IPS DF 4.7 (cell line): ENCODE measurements at regions not wholly inside any gene's neighbourhood (a gene's known extent, or its start where the extent isn't known, plus 50 kb on each side); places are given as distances from the start of the nearest gene placed in this dataset.

Experiments used
- DNase-seq: peaks from one replicate; pipeline ENCODE4 v3.0.0-alpha.2; 2013; ENCODE audit warnings: low spot score; ENCODE audit errors: extremely low read depth

DNA sequence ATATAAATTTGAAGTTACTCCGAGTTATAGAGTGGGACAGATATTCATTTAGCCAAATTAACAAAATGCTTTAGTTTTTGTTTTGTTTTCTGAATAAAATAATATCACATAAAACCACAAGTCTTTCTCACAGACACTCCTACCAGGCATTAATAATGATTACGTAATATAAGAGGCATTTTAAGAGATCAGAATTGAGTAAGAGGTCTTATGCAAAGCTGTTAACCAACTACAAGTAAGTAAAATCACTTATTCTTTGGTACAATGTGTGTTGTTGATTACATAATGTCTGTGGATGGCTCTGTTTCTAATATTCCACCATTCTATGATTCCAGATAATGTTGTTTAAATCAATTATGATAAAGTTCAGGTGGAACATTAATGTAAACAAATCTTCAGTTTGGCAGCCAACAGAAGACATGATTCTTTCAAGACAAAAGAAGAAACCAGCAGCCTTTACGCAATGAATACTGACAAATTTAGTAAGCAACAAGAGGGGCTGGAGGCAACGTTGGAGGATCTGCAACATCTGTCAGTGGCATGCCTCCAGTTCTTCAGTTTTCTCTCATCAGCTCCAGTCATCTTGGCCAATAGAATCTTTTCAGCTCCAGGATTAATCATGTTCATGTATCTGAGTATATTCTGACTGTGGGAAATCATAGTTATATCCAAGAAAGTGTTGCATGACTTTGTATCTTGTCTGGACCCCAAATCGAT is 403.8 kb downstream of the SLITRK5 start:
- no peak for DNase-seq

DNA sequence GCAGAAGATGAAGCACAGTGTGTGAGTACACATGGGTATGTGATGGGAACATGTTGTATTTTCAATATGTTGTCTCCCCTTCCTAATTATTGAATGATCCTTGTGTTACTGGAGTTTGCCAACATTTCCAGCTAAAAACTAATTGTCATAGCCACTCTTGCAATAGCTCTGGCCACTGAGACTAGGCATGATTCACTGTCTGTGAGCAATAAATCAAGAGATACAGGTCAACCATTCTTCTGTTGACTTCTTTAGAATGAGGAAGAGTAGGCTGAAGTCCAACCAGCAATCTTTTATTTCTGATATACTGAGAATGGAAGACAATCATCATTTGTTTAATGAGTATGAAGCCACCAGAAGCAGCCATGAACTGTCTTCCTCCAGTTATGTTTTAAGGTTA is 413.9 kb downstream of the SLITRK5 start:
- no peak for DNase-seq

DNA sequence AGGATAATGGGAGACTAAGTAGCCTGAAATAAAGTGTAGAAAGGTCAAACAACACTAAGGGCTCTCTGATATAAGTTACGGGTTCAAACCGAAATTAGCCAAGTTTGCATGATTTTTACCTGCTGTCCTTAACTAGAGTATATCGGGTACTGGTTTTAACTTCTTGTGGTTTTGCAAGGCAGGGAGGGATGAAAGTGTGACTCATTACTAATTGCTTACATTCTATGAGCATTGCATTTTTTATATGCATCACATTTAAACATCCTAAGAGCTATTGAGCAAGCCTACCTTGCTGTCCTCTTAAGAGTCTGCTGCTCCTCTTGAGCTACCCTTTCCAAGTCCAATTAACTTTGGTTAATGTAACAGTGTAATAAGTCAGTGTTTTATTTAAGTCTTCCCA is 415.4 kb downstream of the SLITRK5 start:
- no peak for DNase-seq

DNA sequence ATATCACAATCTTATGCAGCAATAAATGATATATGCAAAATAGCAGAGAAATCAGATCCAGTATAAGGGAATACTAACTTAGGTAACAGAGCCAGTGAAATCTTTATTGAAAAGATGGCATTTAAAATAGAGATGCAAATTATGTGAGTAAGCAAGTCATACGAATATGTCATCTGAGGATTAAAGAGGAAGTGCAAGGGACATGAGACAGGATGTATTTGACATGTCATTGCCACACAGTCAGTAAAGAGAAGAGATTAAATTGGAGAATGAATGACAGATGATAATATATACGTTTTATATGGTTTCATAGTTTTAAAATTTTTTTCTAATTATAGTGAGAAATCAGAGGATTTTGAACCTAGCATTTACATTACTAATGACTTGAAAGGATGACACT is 426.4 kb downstream of the SLITRK5 start:
- no peak for DNase-seq

DNA sequence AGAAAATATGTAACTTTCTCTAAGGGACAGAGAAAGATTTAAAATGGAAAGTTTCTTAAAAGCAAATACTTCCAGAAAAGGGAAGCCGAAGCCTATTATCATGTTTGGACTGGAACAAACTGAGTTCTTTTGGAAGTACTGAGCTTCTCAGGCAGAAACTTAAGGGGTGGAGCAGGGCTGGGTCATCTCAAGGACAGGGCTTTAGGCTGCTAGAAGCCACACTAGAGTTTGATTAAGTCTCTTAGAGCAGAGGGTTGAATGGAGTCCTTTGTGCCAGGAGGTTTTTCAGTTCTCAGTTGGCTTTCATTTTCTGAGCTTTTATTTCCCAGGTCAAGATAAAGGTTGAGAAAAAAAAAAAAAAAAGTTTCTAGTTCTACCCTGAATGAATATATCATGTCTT is 432.7 kb downstream of the SLITRK5 start:
- DNase-seq = no peak

DNA sequence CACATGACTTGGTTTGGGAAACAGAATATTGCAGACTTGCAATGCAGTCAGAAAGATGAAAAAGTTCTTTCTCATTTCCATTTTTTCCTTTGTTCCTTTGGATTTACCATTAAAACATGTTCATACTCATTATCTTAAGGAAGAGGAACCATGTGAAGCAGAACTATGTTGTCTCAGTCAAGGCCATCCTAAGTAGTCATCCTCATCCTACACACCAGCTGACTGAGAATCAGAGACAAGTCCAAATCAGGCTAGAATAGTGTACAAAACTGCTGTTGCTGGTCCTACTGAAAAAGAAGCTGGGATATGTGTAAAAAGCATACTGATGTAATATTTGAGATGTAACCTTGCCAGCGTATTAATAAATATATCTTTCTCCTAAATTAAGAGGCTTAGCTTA is 433.4 kb downstream of the SLITRK5 start:
- no peak for DNase-seq

DNA sequence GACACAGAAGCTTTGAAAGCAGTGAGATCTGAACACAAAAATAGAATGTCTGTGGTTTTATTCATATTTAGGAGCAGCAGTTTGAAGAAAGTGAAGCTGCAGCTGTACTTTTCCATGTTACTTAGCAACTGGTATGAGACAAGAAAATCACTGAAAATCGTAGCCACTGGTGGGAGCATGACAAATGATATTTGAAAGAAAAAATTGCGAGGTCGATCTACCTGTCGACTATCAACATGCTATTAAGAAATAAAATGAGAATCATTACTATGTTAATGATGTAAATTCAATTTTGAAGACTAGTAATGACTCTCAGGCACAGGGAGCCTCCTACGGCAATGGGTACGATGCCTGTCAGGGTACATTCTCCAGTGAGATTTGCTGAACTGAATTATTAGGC is 436.4 kb downstream of the SLITRK5 start:
- DNase-seq = no peak

DNA sequence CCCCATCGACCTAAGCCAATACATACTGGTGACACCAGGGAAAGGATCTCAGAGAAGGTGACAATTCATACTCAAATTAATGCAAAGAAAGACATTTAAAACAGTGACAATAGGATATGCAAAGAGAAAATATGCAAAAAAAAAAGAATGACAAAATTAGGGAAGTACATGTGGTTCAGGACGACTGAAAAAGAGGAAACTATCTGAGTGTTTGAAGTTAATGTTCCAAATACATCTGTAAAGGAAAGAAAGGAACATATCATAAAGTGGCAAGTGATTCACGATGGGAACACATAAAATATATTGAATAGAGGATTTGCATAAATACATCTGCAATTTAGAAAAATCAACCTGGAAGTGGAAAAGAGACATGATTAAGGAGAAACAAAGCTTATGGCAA is 441.4 kb downstream of the SLITRK5 start:
- no peak for DNase-seq

DNA sequence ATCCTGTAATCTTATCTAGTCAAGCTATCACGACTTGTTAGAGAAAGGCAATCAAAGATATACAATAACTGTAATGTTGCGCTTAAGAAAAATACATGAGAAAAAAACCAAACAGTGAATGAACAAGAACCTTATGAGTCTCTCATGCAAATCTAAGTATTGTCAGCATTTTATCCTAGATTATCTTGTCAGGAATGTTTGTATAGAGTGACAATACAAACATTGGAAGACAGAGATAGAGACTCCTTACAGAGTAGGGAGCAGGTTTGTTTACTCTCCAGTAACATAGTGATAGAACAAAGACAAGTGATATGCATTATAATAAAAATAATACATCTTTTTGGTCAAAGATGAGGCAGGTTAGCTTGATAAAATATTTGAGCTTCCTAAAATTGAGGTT is 444.8 kb downstream of the SLITRK5 start:
- DNase-seq = no peak

DNA sequence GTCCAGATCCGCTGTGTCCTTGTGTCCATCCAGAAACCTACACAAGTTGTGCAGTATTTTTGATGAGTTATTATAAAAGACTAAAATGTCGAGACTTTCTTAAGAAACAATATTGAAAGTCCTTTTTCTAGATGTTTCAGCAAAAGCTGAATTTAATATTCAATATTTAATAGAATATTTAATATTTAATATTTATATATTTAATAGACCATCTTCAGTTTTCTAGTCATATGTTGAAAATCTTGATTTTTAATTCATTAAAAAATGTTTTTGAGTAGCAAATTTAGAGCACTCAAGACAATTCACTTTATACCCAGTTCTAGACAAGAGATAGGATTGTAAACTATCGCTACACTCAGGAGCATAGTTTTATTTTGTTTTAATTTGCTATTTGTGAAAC is 447.8 kb downstream of the SLITRK5 start:
- no peak for DNase-seq

DNA sequence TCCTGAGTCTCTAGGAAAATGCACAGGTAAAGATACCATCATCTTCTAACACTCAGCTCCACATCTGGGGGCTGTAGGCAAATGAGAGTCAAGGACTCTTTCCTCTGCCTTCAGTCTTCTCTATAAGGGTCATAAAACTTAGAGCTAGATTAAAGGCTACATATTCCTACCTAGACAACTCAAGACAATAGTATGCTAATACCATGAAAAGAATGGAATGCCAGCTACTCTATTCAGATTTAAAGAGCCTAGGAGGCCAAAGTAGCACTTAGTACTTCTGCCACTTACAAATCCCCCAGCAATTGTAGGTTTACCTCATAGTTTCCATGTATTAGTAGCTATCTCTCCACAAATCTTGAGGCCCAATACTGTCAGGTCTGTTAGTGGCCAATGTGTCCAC is 453.0 kb downstream of the SLITRK5 start:
- peak; percentile 3 for DNase-seq

DNA sequence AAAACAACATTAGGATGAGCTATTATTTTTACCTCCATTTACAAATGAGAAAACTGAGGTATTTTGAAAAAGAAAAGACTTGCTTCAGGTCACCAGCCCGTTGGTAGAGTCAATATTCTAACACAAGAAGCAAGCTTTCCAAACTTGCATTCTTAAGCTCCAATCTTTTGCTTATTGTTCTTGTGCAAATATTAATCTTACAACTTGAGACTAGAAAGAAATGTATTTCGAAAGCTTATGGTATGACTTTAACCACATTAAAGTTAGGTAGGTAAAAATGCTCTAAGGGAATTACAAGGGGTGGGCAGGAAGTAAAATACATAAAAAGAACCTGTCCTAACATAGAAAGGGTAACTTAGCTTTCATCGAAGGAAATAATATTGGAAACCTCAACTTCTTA is 453.9 kb downstream of the SLITRK5 start:
- DNase-seq = no peak

DNA sequence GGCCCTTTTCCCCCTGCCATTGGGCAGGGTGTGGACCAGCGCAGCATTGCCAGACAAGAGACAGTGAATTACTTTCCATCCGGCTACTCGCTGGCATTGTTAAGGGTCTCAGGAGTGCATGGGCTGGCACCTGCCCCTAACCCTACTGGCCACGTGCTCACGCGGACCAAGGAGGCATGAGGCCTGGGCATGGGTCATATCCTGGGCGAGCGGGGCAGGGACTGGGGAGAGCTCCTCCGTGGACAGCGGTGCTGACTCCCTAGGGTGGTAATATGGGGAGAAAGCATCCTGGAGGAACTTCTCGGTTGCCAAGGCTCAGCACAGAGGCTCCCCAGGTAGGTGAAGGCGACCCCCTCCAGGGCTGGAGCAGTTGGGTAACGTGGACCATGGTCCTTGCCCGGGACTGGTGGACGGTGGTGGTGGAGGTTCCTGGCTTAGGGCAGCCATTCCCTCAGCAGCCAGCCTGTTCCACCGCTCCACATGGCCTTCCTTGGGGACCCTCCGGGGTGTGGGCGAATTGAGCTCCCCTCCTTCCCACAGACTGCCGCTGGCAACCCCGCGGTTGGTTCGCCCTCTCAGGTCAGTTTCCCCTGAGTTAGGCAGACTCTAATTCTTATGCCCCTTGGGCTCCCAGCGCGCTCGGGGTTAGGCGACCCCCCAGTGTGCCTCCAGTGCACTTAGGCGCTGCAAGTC is 465.1 kb downstream of the SLITRK5 start:
- no peak for DNase-seq

DNA sequence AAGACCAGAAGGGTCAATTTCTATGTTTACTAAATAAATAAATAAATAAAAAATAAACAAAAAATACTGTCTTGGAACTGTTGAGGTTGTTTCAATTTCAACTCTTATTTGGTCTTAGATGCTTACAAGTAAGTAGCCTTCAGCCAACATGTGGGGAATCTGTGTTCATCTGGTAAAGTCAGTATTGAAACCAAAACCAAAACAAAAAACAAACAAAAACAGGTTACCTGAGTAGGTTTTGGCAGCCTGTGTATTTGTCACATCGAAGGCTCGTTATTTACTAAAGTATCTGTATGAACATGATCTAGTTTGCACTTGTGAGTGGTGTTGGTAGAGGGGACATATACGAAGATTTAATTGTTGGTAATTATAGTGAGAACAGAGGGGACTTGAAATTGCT is 471.5 kb downstream of the SLITRK5 start:
- DNase-seq = no peak

DNA sequence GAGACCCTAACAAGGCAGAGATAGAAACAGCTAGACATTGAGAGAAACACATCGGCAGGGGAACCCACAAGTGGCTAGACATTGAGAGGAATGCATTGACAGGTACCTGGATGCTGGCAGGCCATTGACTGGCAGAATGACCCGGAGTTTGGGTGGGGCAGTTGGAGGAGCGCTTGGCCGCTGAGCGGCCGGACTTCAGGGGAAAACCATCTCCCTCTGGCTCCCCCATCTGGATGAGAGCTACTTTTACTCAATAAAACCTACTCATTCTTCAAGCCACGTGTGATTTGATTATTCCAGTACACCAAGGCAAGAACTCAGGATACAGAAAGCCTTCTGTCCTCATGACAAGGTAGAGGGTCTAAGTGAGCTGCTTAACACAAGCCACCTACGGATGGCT is 473.4 kb downstream of the SLITRK5 start:
- no peak for DNase-seq

DNA sequence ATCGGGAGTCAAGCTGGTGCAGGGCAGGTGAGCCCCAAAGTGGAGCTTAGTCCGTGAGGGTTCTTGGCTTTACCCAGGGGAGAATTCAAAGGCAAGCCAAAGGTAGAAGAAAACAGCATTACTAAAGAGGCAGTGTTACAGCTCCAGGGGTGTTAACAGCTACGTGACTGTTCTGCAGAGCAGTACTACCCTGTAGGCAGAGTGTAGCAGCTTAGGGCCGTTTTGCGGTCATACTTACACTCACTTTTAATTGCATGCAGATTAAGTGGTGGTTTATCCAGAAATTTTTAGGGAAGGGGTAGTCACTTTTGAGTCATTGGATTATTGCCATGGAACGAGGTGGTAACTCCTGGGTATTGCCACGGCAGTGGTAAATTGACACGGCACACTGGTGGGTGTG is 482.2 kb downstream of the SLITRK5 start:
- DNase-seq = no peak

DNA sequence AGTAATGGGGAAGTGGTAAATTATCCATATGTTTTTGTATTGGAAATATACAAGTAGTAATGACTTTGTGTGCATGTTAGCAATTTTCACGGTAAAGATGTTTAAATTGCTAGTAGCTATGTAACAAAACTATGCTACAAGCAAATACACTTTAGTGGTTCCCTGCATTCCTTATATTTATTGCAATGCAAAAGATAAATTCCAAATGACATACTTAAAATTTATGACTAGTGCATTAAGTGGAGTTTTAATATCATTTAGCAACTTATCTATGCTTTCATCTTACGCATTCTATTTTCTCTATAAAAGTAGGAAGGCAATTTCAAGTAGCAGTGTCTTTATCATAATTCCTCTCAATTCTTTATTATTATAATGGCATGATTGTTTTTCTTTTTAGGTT is 482.8 kb downstream of the SLITRK5 start:
- no peak for DNase-seq

DNA sequence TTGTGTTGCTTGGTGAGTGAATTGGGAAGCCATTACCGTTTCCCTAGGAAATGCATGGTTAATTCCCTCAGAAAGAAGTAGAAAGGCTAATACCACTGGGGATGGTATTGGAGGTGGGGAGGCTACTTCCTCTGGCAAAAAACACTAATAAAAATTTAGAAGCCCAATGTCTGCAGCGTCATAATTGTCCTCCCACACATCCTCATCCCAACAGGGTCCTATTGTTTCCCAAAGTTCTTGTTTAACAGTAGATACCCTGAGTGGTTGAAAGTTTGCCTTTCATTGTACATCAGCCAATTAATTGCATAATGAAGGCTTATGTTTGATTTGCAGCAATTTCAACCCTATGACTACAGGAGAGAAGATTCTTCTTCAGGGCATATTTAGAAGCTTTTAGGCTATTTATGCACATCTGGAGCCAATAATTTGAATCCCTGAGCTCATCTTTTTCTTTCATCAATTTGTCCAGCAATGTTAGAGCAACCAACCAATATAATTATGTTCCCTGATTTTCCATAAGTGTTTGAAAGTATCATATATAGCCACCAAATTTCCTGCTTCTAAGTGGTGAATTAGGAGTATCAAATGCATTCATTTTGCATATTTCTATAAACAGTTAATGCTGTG is 491.0 kb downstream of the SLITRK5 start:
- DNase-seq = no peak

DNA sequence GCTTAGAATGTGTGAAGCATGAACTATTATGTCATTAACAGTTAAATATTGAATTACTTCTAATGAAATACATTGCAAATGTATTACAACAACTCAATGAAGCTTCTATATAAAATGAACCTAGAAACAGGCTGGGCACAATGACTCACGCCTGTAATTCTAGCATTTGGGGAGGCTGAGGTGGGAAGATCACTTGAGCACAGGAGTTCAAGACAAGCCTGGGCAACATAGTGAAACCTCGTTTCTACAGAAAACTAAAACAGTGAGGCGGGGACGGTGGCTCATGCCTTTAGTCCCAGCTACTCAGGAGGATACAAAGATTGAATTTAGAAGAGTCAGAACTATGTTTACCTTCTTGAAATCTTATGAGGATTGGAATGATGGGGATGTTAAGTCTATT is 505.1 kb downstream of the SLITRK5 start:
- no peak for DNase-seq

DNA sequence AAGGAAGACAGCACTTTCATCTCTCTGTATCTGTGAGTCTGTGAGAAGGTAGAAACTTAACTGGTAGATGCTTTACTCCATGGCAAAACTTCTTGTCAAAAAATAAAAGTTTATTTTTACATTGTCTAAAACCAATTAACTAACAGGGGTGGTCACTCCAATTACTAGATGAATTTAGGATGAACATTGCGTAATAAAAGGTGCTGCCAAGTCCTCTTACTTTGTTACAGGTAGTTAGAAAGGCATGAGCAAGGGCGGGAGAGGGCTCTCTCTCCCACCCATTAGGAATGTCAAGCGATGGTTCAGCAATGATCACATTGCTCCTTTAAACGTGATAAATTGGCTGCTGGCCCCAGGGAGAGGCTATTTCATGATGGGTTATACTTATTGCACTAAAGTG is 512.3 kb downstream of the SLITRK5 start:
- no peak for DNase-seq

DNA sequence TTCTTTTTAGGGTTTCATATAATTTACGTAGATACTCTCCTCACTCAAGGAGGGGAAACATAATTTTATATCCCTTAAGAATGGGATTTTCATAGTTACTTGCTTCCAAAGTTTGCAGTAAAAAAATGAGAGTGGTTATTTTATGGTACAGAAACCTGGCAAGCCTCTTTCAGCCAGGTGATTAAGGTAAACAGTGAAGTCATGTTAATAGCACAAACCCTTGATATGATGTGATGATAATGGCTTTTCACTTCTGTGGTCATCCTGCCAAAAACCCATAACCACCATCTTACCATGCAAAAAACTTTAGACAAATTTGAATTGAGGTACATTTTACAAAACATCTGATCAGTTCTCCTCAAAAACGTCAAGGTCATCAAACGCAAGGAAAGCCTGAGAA is 517.8 kb downstream of the SLITRK5 start:
- DNase-seq = no peak

DNA sequence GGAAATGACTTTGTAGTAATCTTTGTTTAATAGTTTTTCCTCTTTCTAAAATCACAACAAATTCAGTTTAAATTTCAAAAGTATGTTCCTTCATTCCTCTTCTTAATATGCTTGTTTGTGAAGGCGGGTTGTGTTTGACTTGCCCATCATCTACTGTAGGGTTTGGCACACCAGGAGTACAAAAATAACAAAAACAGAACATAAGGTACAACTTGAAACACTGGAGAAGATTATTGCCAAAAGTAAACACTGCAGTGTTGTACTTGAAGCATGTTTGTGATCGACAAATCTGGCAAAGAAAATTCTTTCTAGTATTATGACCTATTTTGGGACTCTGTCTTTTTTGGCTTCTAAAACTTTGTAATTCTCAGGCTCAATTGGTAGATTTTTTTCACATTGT is 518.6 kb downstream of the SLITRK5 start:
- no peak for DNase-seq

DNA sequence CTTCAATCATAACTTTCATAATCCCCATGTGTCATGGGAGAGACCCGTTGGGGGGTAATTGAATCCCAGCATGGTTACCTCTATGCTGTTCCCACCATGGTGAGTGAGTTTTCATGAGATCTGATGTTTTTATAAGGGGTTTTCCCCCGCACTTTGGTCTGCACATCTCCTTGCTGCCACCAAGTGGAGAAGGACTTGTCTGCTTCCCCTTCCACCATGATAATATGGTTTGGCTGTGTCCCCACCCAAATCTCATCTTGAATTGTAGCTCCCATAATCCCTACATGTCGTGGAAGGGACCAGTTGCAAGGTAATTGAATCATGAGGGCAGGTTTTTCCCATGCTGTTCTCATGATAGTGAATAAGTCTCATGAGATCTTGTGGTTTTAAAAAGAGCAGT is 524.9 kb downstream of the SLITRK5 start:
- no peak for DNase-seq
